WTC11 (cell line): ENCODE measurements at regions not wholly inside any gene's neighbourhood (a gene's known extent, or its start where the extent isn't known, plus 50 kb on each side); places are given as distances from the start of the nearest gene placed in this dataset.

Experiments
- ATAC-seq: fragments of 200-7000 bp; cut with Tn5 transposase; 2 replicates; pipeline ENCODE4 v1.10.0; 2021; ENCODE audit warnings: mild to moderate bottlenecking, moderate library complexity
- CTCF ChIA-PET: fragments of 300-600 bp; sonication (Branson Sonifier 250); formaldehyde crosslinking; loops from one replicate; lab custom pipeline; 2021; ENCODE audit warnings: antibody characterized with exemption; lab: Charles Lee
- POLR2A ChIA-PET: fragments of 350-600 bp; sonication (Branson Sonifier 250); formaldehyde crosslinking; loops from one replicate; lab custom pipeline; 2021; ENCODE audit warnings: antibody characterized with exemption; lab: Charles Lee
- DNase-seq: peaks from one replicate; pipeline ENCODE4 v3.0.0; 2021; ENCODE audit warnings: low spot score
- H3K27ac Mint-ChIP-seq: 2 replicates; pipeline ENCODE4 v1.8.0; 2021; ENCODE audit warnings: mixed read lengths
- H3K27me3 Mint-ChIP-seq: 2 replicates; pipeline ENCODE4 v1.8.0; 2021; ENCODE audit warnings: low read depth, mild to moderate bottlenecking, moderate library complexity, mixed read lengths
- H3K36me3 Mint-ChIP-seq: 2 replicates; pipeline ENCODE4 v1.8.0; 2021; ENCODE audit warnings: mixed read lengths
- H3K4me1 Mint-ChIP-seq: 2 replicates; pipeline ENCODE4 v1.8.0; 2022; ENCODE audit warnings: mixed read lengths
- H3K4me3 Mint-ChIP-seq: 2 replicates; pipeline ENCODE4 v1.8.0; 2021; ENCODE audit warnings: mild to moderate bottlenecking, moderate library complexity, mixed read lengths
- H3K9me3 Mint-ChIP-seq: 2 replicates; pipeline ENCODE4 v1.8.0; 2021; ENCODE audit warnings: mixed read lengths
- CREM ChIP-seq: sonication (generic); formaldehyde crosslinking; IDR thresholded peaks from 2 replicates; pipeline ENCODE4 v1.8.1; 2022; ENCODE audit warnings: mild to moderate bottlenecking, missing genetic modification reagents, moderate library complexity
- E2F1 ChIP-seq: sonication (generic); formaldehyde crosslinking; IDR thresholded peaks from 2 replicates; pipeline ENCODE4 v1.8.0; 2022; ENCODE audit warnings: mild to moderate bottlenecking, missing genetic modification reagents
- FOXP1 ChIP-seq: sonication (generic); formaldehyde crosslinking; IDR thresholded peaks from 2 replicates; pipeline ENCODE4 v1.8.0; 2022; ENCODE audit warnings: missing genetic modification reagents, mild to moderate bottlenecking, moderate library complexity, borderline replicate concordance
- GABPB1 ChIP-seq: sonication (generic); formaldehyde crosslinking; IDR thresholded peaks from 2 replicates; pipeline ENCODE4 v1.8.1; 2023; ENCODE audit warnings: mild to moderate bottlenecking, missing genetic modification reagents
- HMGA2 ChIP-seq: fragments of 250-450 bp; sonication (Bioruptor Pico); IDR thresholded peaks from 2 replicates; pipeline ENCODE4 v1.4.0; 2021; ENCODE audit warnings: mild to moderate bottlenecking, moderate library complexity
- MLX ChIP-seq: sonication (generic); formaldehyde crosslinking; IDR thresholded peaks from 2 replicates; pipeline ENCODE4 v1.8.1; 2023; ENCODE audit warnings: mild to moderate bottlenecking, missing genetic modification reagents, moderate library complexity
- NFYB ChIP-seq: sonication (generic); formaldehyde crosslinking; conservative IDR thresholded peaks from 2 replicates; pipeline ENCODE4 v1.8.0; 2022; ENCODE audit warnings: low read depth, missing genetic modification reagents
- NR1H2 ChIP-seq: sonication (generic); formaldehyde crosslinking; IDR thresholded peaks from 2 replicates; pipeline ENCODE4 v1.9.0; 2021; ENCODE audit warnings: mild to moderate bottlenecking, moderate library complexity, missing genetic modification reagents
- NR2C2 ChIP-seq: sonication (generic); formaldehyde crosslinking; IDR thresholded peaks from 2 replicates; pipeline ENCODE4 v1.8.0; 2022; ENCODE audit warnings: mild to moderate bottlenecking, missing genetic modification reagents
- RORB ChIP-seq: fragments of 250-450 bp; sonication (Bioruptor Pico); IDR thresholded peaks from 2 replicates; pipeline ENCODE4 v1.9.0; 2021; ENCODE audit warnings: mild to moderate bottlenecking
- SMAD3 ChIP-seq: sonication (generic); formaldehyde crosslinking; IDR thresholded peaks from 2 replicates; pipeline ENCODE4 v1.8.0; 2022; ENCODE audit warnings: missing genetic modification reagents, mild to moderate bottlenecking, borderline replicate concordance
- SOX15 ChIP-seq: fragments of 250-450 bp; sonication (Bioruptor Pico); IDR thresholded peaks from 2 replicates; pipeline ENCODE4 v1.9.0; 2021; ENCODE audit warnings: mild to moderate bottlenecking
- TCF7 ChIP-seq: sonication (generic); formaldehyde crosslinking; IDR thresholded peaks from 2 replicates; pipeline ENCODE4 v1.8.0; 2022; ENCODE audit warnings: mild to moderate bottlenecking, low read depth, missing genetic modification reagents, moderate library complexity
- TP53 ChIP-seq: sonication (generic); formaldehyde crosslinking; IDR thresholded peaks from 2 replicates; pipeline ENCODE4 v1.8.1; 2023; ENCODE audit warnings: mild to moderate bottlenecking, missing genetic modification reagents
- USF1 ChIP-seq: sonication (generic); formaldehyde crosslinking; IDR thresholded peaks from 2 replicates; pipeline ENCODE4 v1.8.0; 2022; ENCODE audit warnings: mild to moderate bottlenecking, missing genetic modification reagents
- ZMAT4 ChIP-seq: fragments of 250-450 bp; sonication (Bioruptor Pico); IDR thresholded peaks from 2 replicates; pipeline ENCODE4 v1.9.0; 2021; ENCODE audit warnings: mild to moderate bottlenecking
- ZNF138 ChIP-seq: sonication (generic); formaldehyde crosslinking; conservative IDR thresholded peaks from 2 replicates; pipeline ENCODE4 v1.8.1; 2022; ENCODE audit warnings: mild to moderate bottlenecking, moderate library complexity, missing genetic modification reagents
- ZNF263 ChIP-seq: sonication (generic); formaldehyde crosslinking; IDR thresholded peaks from 2 replicates; pipeline ENCODE4 v1.8.1; 2022; ENCODE audit warnings: low read depth, mild to moderate bottlenecking, moderate library complexity, missing genetic modification reagents
- ZNF396 ChIP-seq: fragments of 250-450 bp; sonication (Bioruptor Pico); IDR thresholded peaks from 2 replicates; pipeline ENCODE4 v1.8.0; 2021; ENCODE audit warnings: mild to moderate bottlenecking, moderate library complexity, borderline replicate concordance
- ZNF671 ChIP-seq: fragments of 250-450 bp; sonication (Bioruptor Pico); IDR thresholded peaks from 2 replicates; pipeline ENCODE4 v1.8.0; 2021; ENCODE audit warnings: mild to moderate bottlenecking
- ZSCAN18 ChIP-seq: fragments of 250-450 bp; sonication (Bioruptor Pico); IDR thresholded peaks from 2 replicates; pipeline ENCODE4 v2.1.2; 2022; ENCODE audit warnings: mild to moderate bottlenecking, moderate library complexity
- TF ChIP-seq, protein P1 (sequence below): sonication (generic); formaldehyde crosslinking; IDR thresholded peaks from 2 replicates; pipeline ENCODE4 v1.8.1; 2023; ENCODE audit warnings: mild to moderate bottlenecking, missing genetic modification reagents
- TF ChIP-seq, protein P2 (sequence below): fragments of 250-450 bp; sonication (Bioruptor Pico); IDR thresholded peaks from 2 replicates; pipeline ENCODE4 v1.9.0; 2021; ENCODE audit warnings: mild to moderate bottlenecking
- TF ChIP-seq, protein P3 (sequence below): sonication (generic); formaldehyde crosslinking; IDR thresholded peaks from 2 replicates; pipeline ENCODE4 v1.8.1; 2023; ENCODE audit warnings: mild to moderate bottlenecking, missing genetic modification reagents

DNA sequence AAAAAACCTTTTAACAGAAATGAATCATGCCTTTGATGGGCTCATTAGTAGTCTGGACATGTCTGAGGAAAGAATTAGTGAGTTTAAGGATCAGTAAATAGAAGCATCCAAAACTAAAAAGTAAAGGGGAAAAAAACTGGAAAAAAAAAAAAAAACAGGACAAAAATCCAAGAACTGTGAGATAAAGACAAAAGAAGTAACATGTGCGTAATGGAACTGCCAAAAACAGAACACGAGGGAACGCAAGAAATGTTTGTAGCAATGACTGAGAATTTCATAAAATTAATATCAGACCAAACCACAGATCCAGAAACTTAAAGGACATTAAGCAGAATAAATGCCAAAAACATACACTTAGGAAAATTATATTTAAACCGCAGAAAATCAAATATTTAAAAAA is 77.4 kb downstream of the MS4A13 start:
- Mint-ChIP-seq H3K4me1 (peaks cover 9% of the 10 kb centered on the region), H3K36me3 (no peaks in the 10 kb centered on the region), H3K27ac (no peak overlapping the region), H3K27me3 (no peaks in the 10 kb centered on the region), H3K4me3 (no peak overlapping the region), H3K9me3 (peaks cover 4% of the 10 kb centered on the region; the same call in 1 of the 2 replicates)
- DNase-seq (no peak), ATAC-seq (no peak)
- POLR2A ChIA-PET, result no interaction called here
- CTCF ChIA-PET, result no interaction called here
- TF ChIP-seq GABPB1 (no peak), TCF7 (CRISPR knock-in tag) (no peak), ZNF263 (CRISPR knock-in tag) (no peak), CREM (CRISPR knock-in tag) (no peak), HMGA2 (CRISPR knock-in tag) (no peak), SMAD3 (CRISPR knock-in tag) (no peak), ZNF138 (CRISPR knock-in tag) (no peak), NR2C2 (CRISPR knock-in tag) (no peak), ZNF396 (CRISPR knock-in tag) (no peak), MLX (CRISPR knock-in tag) (no peak), ZNF671 (CRISPR knock-in tag) (no peak)
- TF ChIP-seq, protein P1, sequence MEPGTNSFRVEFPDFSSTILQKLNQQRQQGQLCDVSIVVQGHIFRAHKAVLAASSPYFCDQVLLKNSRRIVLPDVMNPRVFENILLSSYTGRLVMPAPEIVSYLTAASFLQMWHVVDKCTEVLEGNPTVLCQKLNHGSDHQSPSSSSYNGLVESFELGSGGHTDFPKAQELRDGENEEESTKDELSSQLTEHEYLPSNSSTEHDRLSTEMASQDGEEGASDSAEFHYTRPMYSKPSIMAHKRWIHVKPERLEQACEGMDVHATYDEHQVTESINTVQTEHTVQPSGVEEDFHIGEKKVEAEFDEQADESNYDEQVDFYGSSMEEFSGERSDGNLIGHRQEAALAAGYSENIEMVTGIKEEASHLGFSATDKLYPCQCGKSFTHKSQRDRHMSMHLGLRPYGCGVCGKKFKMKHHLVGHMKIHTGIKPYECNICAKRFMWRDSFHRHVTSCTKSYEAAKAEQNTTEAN (CRISPR knock-in tag), result no peak

- CTCF ChIA-PET, result interaction anchor here (0.9 to 1.1 kb wide), 2 partner anchors 231 to 344 kb away, joined by 3 read pairs; no protein-coding TSS in a partner anchor
- POLR2A ChIA-PET, result interaction anchor here (0.7 to 1.1 kb wide), 2 partner anchors 22 to 145 kb away, joined by 3 to 4 read pairs; no protein-coding TSS in a partner anchor
- ATAC-seq (no peak), DNase-seq (no peak)
- no peak overlapping the region for H3K27ac Mint-ChIP-seq
- H3K27me3 Mint-ChIP-seq, result no peaks in the 10 kb centered on the region
- H3K4me3 Mint-ChIP-seq, result no peak overlapping the region
- H3K36me3 Mint-ChIP-seq, result no peaks in the 10 kb centered on the region
- peaks cover 4% of the 10 kb centered on the region; the same call in 1 of the 2 replicates for H3K9me3 Mint-ChIP-seq
- no peaks in the 10 kb centered on the region for H3K4me1 Mint-ChIP-seq
- TF ChIP-seq USF1 (CRISPR knock-in tag) (no peak), NFYB (CRISPR knock-in tag) (no peak), ZSCAN18 (CRISPR knock-in tag) (no peak), SOX15 (no peak), RORB (no peak), NR1H2 (no peak), E2F1 (CRISPR knock-in tag) (no peak), SMAD3 (CRISPR knock-in tag) (no peak), ZNF263 (CRISPR knock-in tag) (no peak), ZMAT4 (CRISPR knock-in tag) (no peak), TP53 (CRISPR knock-in tag) (no peak), FOXP1 (no peak)
- TF ChIP-seq, protein P2, sequence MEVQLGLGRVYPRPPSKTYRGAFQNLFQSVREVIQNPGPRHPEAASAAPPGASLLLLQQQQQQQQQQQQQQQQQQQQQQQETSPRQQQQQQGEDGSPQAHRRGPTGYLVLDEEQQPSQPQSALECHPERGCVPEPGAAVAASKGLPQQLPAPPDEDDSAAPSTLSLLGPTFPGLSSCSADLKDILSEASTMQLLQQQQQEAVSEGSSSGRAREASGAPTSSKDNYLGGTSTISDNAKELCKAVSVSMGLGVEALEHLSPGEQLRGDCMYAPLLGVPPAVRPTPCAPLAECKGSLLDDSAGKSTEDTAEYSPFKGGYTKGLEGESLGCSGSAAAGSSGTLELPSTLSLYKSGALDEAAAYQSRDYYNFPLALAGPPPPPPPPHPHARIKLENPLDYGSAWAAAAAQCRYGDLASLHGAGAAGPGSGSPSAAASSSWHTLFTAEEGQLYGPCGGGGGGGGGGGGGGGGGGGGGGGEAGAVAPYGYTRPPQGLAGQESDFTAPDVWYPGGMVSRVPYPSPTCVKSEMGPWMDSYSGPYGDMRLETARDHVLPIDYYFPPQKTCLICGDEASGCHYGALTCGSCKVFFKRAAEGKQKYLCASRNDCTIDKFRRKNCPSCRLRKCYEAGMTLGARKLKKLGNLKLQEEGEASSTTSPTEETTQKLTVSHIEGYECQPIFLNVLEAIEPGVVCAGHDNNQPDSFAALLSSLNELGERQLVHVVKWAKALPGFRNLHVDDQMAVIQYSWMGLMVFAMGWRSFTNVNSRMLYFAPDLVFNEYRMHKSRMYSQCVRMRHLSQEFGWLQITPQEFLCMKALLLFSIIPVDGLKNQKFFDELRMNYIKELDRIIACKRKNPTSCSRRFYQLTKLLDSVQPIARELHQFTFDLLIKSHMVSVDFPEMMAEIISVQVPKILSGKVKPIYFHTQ, result no peak
- TF ChIP-seq, protein P3, sequence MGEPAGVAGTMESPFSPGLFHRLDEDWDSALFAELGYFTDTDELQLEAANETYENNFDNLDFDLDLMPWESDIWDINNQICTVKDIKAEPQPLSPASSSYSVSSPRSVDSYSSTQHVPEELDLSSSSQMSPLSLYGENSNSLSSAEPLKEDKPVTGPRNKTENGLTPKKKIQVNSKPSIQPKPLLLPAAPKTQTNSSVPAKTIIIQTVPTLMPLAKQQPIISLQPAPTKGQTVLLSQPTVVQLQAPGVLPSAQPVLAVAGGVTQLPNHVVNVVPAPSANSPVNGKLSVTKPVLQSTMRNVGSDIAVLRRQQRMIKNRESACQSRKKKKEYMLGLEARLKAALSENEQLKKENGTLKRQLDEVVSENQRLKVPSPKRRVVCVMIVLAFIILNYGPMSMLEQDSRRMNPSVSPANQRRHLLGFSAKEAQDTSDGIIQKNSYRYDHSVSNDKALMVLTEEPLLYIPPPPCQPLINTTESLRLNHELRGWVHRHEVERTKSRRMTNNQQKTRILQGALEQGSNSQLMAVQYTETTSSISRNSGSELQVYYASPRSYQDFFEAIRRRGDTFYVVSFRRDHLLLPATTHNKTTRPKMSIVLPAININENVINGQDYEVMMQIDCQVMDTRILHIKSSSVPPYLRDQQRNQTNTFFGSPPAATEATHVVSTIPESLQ (CRISPR knock-in tag), result no peak
Measured at GRCh38 chr11:60594998-60595642, 79.9 kb downstream of the MS4A13 start.
